NCI-H774 (cell line): ENCODE measurements at regions not wholly inside any gene's neighbourhood (a gene's known extent, or its start where the extent isn't known, plus 50 kb on each side); places are given as distances from the start of the nearest gene placed in this dataset.

Experiments
- DNase-seq: peaks from one replicate; lab custom pipeline; 2025; lab: John Stamatoyannopoulos, UW

GRCh38 chr2:41881249-41881648 is 166.6 kb upstream of the PKDCC start:
- DNase-seq = no peak

- DNase-seq = no peak
Observed at GRCh38 chr2:41884718-41885117, 163.1 kb upstream of the PKDCC start.

- no peak for DNase-seq
Observed at GRCh38 chr2:41886145-41886664, 161.6 kb upstream of the PKDCC start.

- DNase-seq = no peak
Observed at GRCh38 chr2:41886757-41887156, 161.1 kb upstream of the PKDCC start.

- DNase-seq = no peak
Observed at GRCh38 chr2:41890341-41890740, 157.5 kb upstream of the PKDCC start.

GRCh38 chr2:41892476-41892875 is 155.3 kb upstream of the PKDCC start:
- no peak for DNase-seq

- no peak for DNase-seq
Observed at GRCh38 chr2:41894563-41895333, 153.1 kb upstream of the PKDCC start.

- no peak for DNase-seq
Observed at GRCh38 chr2:41895334-41895664, 152.5 kb upstream of the PKDCC start.

GRCh38 chr2:41896186-41896846 is 151.5 kb upstream of the PKDCC start:
- DNase-seq = no peak

GRCh38 chr2:41899189-41899588 is 148.6 kb upstream of the PKDCC start:
- DNase-seq = no peak

GRCh38 chr2:41900101-41900577 is 147.7 kb upstream of the PKDCC start:
- DNase-seq = no peak

- DNase-seq = no peak
Observed at GRCh38 chr2:41902897-41903296, 144.9 kb upstream of the PKDCC start.

GRCh38 chr2:41903474-41904135 is 144.2 kb upstream of the PKDCC start:
- DNase-seq = no peak

GRCh38 chr2:41904459-41904858 is 143.4 kb upstream of the PKDCC start:
- DNase-seq = no peak

GRCh38 chr2:41905597-41906337 is 142.1 kb upstream of the PKDCC start:
- DNase-seq = no peak

- no peak for DNase-seq
Observed at GRCh38 chr2:41906338-41906725, 141.5 kb upstream of the PKDCC start.

GRCh38 chr2:41907141-41907540 is 140.7 kb upstream of the PKDCC start:
- no peak for DNase-seq

- no peak for DNase-seq
Observed at GRCh38 chr2:41907771-41908207, 140.0 kb upstream of the PKDCC start.

- no peak for DNase-seq
Observed at GRCh38 chr2:41908349-41908748, 139.5 kb upstream of the PKDCC start.

- DNase-seq = no peak
Observed at GRCh38 chr2:41909584-41909983, 138.2 kb upstream of the PKDCC start.

GRCh38 chr2:41910126-41910525 is 137.7 kb upstream of the PKDCC start:
- no peak for DNase-seq

GRCh38 chr2:41911033-41911432 is 136.8 kb upstream of the PKDCC start:
- no peak for DNase-seq
